ENCODE measurements at regions not wholly inside any gene's neighbourhood (a gene's known extent, or its start where the extent isn't known, plus 50 kb on each side); places are given as distances from the start of the nearest gene placed in this dataset.

- DNase-seq (ENCODE audit: low spot score in 2 of 2), result no peak
- 82 to 91% methylated on average over 14 of the region's 14 CpGs for WGBS, 2 donors
Measured at GRCh38 chr6:137365707-137366437, 128.3 kb downstream of the OLIG3 start.

DNA sequence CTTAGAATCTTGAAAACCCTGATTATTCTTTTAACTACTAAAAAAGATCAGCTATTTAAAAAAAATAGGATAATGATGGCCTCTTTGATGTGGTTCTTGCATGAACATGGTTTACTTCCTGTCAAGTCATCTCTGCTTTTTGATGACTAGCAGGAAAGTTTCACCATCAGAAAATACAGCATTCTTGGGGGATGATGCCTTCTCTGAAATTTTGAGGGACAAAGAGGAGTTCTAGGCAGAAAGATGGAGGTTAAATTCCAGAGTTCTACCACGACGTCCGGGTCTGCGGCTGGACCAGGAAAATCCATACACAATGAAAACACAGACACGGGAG is 130.4 kb downstream of the OLIG3 start:
- WGBS, 2 donors, result 83 to 84% methylated on average over 5 of the region's 5 CpGs
- H3K4me3 ChIP-seq (ENCODE audit: low read depth, poor library complexity, severe bottlenecking), result no peak overlapping the region
- TF ChIP-seq, protein P1, sequence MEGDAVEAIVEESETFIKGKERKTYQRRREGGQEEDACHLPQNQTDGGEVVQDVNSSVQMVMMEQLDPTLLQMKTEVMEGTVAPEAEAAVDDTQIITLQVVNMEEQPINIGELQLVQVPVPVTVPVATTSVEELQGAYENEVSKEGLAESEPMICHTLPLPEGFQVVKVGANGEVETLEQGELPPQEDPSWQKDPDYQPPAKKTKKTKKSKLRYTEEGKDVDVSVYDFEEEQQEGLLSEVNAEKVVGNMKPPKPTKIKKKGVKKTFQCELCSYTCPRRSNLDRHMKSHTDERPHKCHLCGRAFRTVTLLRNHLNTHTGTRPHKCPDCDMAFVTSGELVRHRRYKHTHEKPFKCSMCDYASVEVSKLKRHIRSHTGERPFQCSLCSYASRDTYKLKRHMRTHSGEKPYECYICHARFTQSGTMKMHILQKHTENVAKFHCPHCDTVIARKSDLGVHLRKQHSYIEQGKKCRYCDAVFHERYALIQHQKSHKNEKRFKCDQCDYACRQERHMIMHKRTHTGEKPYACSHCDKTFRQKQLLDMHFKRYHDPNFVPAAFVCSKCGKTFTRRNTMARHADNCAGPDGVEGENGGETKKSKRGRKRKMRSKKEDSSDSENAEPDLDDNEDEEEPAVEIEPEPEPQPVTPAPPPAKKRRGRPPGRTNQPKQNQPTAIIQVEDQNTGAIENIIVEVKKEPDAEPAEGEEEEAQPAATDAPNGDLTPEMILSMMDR (IDR thresholded peaks at IDR 0.05), result no peak
- TF ChIP-seq POLR2A (IDR thresholded peaks at IDR 0.05), result no peak
- intact Hi-C loops (cut with DNase I; ENCODE audit: low total_unique reads), result no loop called here
- DNase-seq (ENCODE audit: low spot score in 2 of 2), result no peak

More at GRCh38 chr6:137365707-137366437, 128.3 kb downstream of the OLIG3 start:
- no peak overlapping the region for H3K4me3 ChIP-seq (ENCODE audit: low read depth, poor library complexity, severe bottlenecking)
- TF ChIP-seq, protein P1 (IDR thresholded peaks at IDR 0.05), result no peak
- no peak for TF ChIP-seq POLR2A (IDR thresholded peaks at IDR 0.05)
- intact Hi-C loops (cut with DNase I; ENCODE audit: low total_unique reads), result no loop called here

GRCh38 chr6:137362878-137363804 is 131.1 kb downstream of the OLIG3 start:
- TF ChIP-seq, protein P1 (IDR thresholded peaks at IDR 0.05), result no peak
- no peak for TF ChIP-seq POLR2A (IDR thresholded peaks at IDR 0.05)
- intact Hi-C loops (cut with DNase I; ENCODE audit: low total_unique reads), result no loop called here
- no peak overlapping the region for H3K4me3 ChIP-seq (ENCODE audit: low read depth, poor library complexity, severe bottlenecking)
- DNase-seq (ENCODE audit: low spot score in 2 of 2), result no peak
- 80 to 83% methylated on average over 16 of the region's 16 CpGs for WGBS, 2 donors

DNA sequence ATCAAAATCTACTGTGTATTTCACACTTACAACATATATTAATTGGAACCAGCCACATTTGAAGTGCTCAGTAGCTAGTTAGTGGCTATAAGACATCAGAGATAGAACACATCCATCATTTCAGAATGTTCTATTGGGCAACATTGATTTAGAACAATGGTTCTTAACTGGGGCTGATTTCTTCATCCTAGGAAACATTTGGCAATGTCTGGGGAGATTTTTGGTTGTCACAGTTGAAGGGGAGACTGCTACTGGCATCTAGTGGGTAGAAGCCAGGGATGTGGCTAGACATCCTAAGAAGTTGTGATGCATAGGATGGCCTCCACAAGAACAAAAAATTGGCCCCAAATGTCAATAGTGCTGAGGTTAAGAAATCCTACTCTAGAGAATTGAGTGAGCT is 132.5 kb downstream of the OLIG3 start:
- intact Hi-C loops (cut with DNase I; ENCODE audit: low total_unique reads), result no loop called here
- TF ChIP-seq, protein P1 (IDR thresholded peaks at IDR 0.05), result no peak
- no peak for TF ChIP-seq POLR2A (IDR thresholded peaks at IDR 0.05)
- H3K4me3 ChIP-seq (ENCODE audit: low read depth, poor library complexity, severe bottlenecking), result no peak overlapping the region
- DNase-seq (ENCODE audit: low spot score in 2 of 2), result no peak

DNA sequence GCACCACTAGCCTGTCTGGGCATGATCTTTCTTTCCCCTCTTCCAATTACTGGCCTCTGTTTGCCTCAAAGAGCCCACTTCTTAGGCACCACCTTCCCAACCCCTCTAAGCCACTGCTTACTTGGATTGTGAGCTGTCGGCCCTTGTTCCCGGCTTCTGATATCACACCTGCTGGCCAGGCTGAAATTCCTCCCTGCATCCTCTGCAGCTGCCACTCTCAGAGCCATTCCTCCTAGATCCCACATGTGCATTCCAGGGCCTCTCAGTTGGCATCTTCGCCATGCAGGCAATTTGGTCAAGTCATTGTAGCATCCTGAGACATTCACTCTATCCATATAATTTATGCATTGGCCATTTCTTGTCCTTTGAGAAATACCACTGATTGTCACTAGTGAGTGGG is 135.9 kb downstream of the OLIG3 start:
- intact Hi-C loops (cut with DNase I; ENCODE audit: low total_unique reads), result no loop called here
- no peak overlapping the region for H3K4me3 ChIP-seq (ENCODE audit: low read depth, poor library complexity, severe bottlenecking)
- no peak for TF ChIP-seq POLR2A (IDR thresholded peaks at IDR 0.05)
- TF ChIP-seq, protein P1 (IDR thresholded peaks at IDR 0.05), result no peak
- DNase-seq (ENCODE audit: low spot score in 2 of 2), result no peak
- 80 to 90% methylated on average over 3 of the region's 3 CpGs for WGBS, 2 donors

Data from lower leg skin (tissue), 4 donors.